Endodermal cell (in vitro differentiated cells): ENCODE measurements at regions not wholly inside any gene's neighbourhood (a gene's known extent, or its start where the extent isn't known, plus 50 kb on each side); places are given as distances from the start of the nearest gene placed in this dataset.

Experiments
- DNase-seq: peaks from one replicate; pipeline ENCODE4 v3.0.0-alpha.2; 2017
- H3K27ac ChIP-seq: 2 replicates; pipeline ENCODE4 v1.5.1; 2013; ENCODE audit warnings: mild to moderate bottlenecking, low read depth, low read length, moderate library complexity
- H3K27me3 ChIP-seq: 2 replicates; pipeline ENCODE4 v1.6.1; 2013; ENCODE audit warnings: mild to moderate bottlenecking, low read length, moderate library complexity; ENCODE audit not compliant: insufficient read depth, control insufficient read depth, poor library complexity, severe bottlenecking
- H3K36me3 ChIP-seq: 2 replicates; pipeline ENCODE4 v1.7.0; 2013; ENCODE audit warnings: mild to moderate bottlenecking, low read length, moderate library complexity; ENCODE audit not compliant: control insufficient read depth, insufficient read depth
- H3K4me1 ChIP-seq: one replicate; pipeline ENCODE4 v1.7.0; 2013; ENCODE audit warnings: low read length; ENCODE audit not compliant: control insufficient read depth, insufficient read depth
- H3K4me3 ChIP-seq: 2 replicates; pipeline ENCODE4 v1.5.1; 2013; ENCODE audit warnings: mild to moderate bottlenecking, low read length, moderate library complexity
- H3K9ac ChIP-seq: 2 replicates; pipeline ENCODE4 v1.6.1; 2013; ENCODE audit warnings: mild to moderate bottlenecking, low read length, moderate library complexity; ENCODE audit not compliant: poor library complexity, severe bottlenecking; ENCODE audit errors: extremely low read depth
- H3K9me3 ChIP-seq: 2 replicates; pipeline ENCODE4 v1.6.1; 2013; ENCODE audit warnings: mild to moderate bottlenecking, low read length, moderate library complexity; ENCODE audit not compliant: control insufficient read depth
- H3K27ac Mint-ChIP-seq: 2 replicates; pipeline ENCODE4 v1.8.0; 2020; ENCODE audit warnings: mixed read lengths
- H3K27me3 Mint-ChIP-seq: 2 replicates; pipeline ENCODE4 v1.8.0; 2021; ENCODE audit warnings: mild to moderate bottlenecking, mixed read lengths; ENCODE audit not compliant: insufficient read depth
- H3K36me3 Mint-ChIP-seq: 2 replicates; pipeline ENCODE4 v1.8.0; 2020; ENCODE audit warnings: low read depth, mixed read lengths
- H3K4me1 Mint-ChIP-seq: 2 replicates; pipeline ENCODE4 v1.8.0; 2020; ENCODE audit warnings: mixed read lengths
- H3K4me3 Mint-ChIP-seq: 2 replicates; pipeline ENCODE4 v1.8.0; 2020; ENCODE audit warnings: mild to moderate bottlenecking, moderate library complexity, mixed read lengths
- H3K9me3 Mint-ChIP-seq: 2 replicates; pipeline ENCODE4 v1.8.0; 2020; ENCODE audit warnings: mild to moderate bottlenecking, mixed read lengths
- WGBS, 2 experiments: methylation state at CpG; one replicate each; pipeline versions ENCODE4 v1.1.5 to v1.1.7; 2013; ENCODE audit warnings: missing lambda C conversion rate in 2 of 2, mixed read lengths in 1 of 2; ENCODE audit not compliant: insufficient coverage in 1 of 2, insufficient read length in 1 of 2; 5-methylcytosine and 5-hydroxymethylcytosine counted together
- TF ChIP-seq, protein P1 (sequence below): fragments of 200-600 bp; sonication (generic); conservative IDR thresholded peaks from 2 replicates; pipeline ENCODE4 v1.5.0; 2021; ENCODE audit warnings: antibody characterized with exemption, mild to moderate bottlenecking

- no peaks in the 10 kb centered on the region for H3K27me3 ChIP-seq
- H3K4me3 ChIP-seq, result no peak overlapping the region
- Mint-ChIP-seq H3K4me3 (no peak overlapping the region), H3K36me3 (no peaks in the 10 kb centered on the region), H3K4me1 (peaks cover 4% of the 10 kb centered on the region), H3K9me3 (no peaks in the 10 kb centered on the region), H3K27me3 (no peaks in the 10 kb centered on the region), H3K27ac (no peak overlapping the region)
- TF ChIP-seq, protein P1, sequence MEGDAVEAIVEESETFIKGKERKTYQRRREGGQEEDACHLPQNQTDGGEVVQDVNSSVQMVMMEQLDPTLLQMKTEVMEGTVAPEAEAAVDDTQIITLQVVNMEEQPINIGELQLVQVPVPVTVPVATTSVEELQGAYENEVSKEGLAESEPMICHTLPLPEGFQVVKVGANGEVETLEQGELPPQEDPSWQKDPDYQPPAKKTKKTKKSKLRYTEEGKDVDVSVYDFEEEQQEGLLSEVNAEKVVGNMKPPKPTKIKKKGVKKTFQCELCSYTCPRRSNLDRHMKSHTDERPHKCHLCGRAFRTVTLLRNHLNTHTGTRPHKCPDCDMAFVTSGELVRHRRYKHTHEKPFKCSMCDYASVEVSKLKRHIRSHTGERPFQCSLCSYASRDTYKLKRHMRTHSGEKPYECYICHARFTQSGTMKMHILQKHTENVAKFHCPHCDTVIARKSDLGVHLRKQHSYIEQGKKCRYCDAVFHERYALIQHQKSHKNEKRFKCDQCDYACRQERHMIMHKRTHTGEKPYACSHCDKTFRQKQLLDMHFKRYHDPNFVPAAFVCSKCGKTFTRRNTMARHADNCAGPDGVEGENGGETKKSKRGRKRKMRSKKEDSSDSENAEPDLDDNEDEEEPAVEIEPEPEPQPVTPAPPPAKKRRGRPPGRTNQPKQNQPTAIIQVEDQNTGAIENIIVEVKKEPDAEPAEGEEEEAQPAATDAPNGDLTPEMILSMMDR, result no peak
- no peak for DNase-seq
- WGBS, 2 experiments, result 70 to 88% methylated on average over 2 of the region's 2 CpGs
- H3K4me1 ChIP-seq, result no peaks in the 10 kb centered on the region
- no peaks in the 10 kb centered on the region for H3K36me3 ChIP-seq
- no peaks in the 10 kb centered on the region for H3K9me3 ChIP-seq
- no peak overlapping the region for H3K9ac ChIP-seq
- H3K27ac ChIP-seq, result no peak overlapping the region
These were observed 485.9 kb downstream of the CAAP1 start for GRCh38 chr9:26406676-26407075.

DNA sequence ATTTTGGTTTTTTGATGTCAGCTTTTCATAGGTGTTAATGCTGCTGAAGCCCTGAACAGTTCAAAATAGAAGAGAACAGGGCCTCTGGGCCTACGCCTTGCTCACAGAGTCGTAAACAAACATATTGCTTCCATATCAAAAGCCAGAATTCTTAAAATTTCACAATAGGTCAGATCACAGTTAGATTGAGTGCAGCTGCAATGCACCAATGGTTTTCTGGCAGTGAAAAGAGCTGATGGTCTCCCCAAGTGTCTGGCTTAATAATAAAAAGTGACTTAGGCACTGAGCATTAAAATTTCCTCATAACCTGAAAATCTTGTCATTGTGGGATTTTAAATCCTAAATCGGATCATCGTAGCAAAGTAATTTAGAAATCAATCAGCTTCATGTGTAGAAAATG, 493.0 kb downstream of the CAAP1 start:
- H3K9ac ChIP-seq, result no peak overlapping the region
- no peaks in the 10 kb centered on the region for H3K9me3 Mint-ChIP-seq
- no peaks in the 10 kb centered on the region for H3K27me3 Mint-ChIP-seq
- no peaks in the 10 kb centered on the region for H3K36me3 Mint-ChIP-seq
- H3K27ac Mint-ChIP-seq, result no peak overlapping the region
- H3K4me1 Mint-ChIP-seq, result no peaks in the 10 kb centered on the region
- H3K27ac ChIP-seq, result no peak overlapping the region
- H3K4me3 Mint-ChIP-seq, result no peak overlapping the region
- H3K9me3 ChIP-seq, result no peaks in the 10 kb centered on the region
- DNase-seq, result no peak
- no peaks in the 10 kb centered on the region for H3K27me3 ChIP-seq
- WGBS, 2 experiments, result 96 to 100% methylated on average over 4 of the region's 4 CpGs
- H3K4me3 ChIP-seq, result no peak overlapping the region
- H3K36me3 ChIP-seq, result no peaks in the 10 kb centered on the region
- H3K4me1 ChIP-seq, result no peaks in the 10 kb centered on the region
- TF ChIP-seq, protein P1, result no peak

DNA sequence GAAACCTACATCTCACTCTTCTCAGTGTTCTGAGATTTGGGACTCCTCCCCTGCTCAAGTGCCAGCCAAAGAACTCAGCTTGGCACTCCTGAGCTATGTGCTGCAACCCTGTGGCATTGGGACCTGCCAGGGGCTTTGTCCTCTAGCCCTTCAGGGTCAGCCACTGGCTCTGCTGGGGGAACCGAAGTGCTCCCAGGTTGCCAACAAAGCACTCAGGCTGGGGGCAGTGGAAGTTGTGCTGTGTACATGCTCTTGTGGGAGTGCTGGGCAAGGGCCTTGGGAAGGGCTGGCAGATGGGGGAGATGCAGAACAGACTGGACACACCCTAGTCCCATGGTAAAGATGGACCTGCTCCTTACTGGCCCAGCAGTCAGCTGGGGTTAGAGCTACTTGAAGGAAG, 498.6 kb downstream of the CAAP1 start:
- Mint-ChIP-seq H3K9me3 (peaks cover 20% of the 10 kb centered on the region), H3K27ac (no peak overlapping the region), H3K27me3 (no peaks in the 10 kb centered on the region), H3K4me1 (no peaks in the 10 kb centered on the region), H3K36me3 (no peaks in the 10 kb centered on the region), H3K4me3 (no peak overlapping the region)
- Histone ChIP-seq H3K4me1 (no peaks in the 10 kb centered on the region), H3K4me3 (no peak overlapping the region), H3K27me3 (no peaks in the 10 kb centered on the region), H3K27ac (no peak overlapping the region), H3K9ac (no peak overlapping the region), H3K9me3 (peaks cover 9% of the 10 kb centered on the region), H3K36me3 (no peaks in the 10 kb centered on the region)
- TF ChIP-seq, protein P1, result no peak
- 86% methylated on average over 1 of the region's 1 CpG; no CpG with 5 or more reads in 1 of the 2 experiments for WGBS, 2 experiments
- no peak for DNase-seq
